22Rv1 (cell line): ENCODE measurements at regions not wholly inside any gene's neighbourhood (a gene's known extent, or its start where the extent isn't known, plus 50 kb on each side); places are given as distances from the start of the nearest gene placed in this dataset.

ENCODE experiments used
- ZFX ChIP-seq: fragments of 450-650 bp; IDR thresholded peaks from 2 replicates; pipeline ENCODE4 v1.6.1; 2017; ENCODE audit warnings: antibody characterized with exemption, borderline replicate concordance
- TF ChIP-seq, protein P1 (sequence below): fragments of 450-650 bp; IDR thresholded peaks from 2 replicates; pipeline ENCODE4 v1.5.1; 2017; ENCODE audit warnings: mild to moderate bottlenecking

DNA sequence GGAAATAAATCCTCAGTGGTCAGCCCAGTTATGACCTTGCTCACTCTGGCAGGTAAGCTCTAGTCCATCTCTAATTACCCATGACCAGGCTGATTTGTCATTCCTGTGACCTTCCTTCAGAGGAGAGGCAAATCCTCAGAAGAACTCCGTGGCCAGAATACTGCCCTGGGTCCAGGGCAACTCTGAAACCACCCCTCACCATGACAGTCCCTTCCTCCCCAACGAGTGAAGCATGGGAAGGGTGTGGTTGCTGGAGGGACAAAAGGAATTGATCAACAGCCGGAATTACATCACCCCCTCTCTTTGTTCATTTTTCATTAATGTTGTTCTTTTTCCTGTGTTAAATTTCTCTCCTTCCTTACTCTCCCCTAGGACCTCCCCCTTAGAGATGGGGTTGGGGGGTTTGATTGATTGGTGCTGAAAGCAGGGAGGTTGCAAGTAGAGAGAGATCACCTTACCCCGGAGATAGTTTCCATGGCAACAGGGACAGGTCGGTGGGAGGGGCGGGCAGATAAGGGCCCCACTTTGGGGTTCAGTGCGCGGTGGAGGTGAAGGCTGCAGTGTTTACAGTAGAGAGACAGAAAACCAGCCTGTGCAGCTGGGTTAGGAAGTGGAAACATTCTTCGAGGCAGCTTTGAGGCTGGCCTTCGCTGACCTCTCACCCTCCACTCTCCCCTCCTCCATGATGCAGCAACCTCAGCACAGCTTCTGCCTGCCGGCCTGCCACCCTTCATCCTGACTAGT, 647.4 kb downstream of the BCOR start:
- TF ChIP-seq, protein P1, sequence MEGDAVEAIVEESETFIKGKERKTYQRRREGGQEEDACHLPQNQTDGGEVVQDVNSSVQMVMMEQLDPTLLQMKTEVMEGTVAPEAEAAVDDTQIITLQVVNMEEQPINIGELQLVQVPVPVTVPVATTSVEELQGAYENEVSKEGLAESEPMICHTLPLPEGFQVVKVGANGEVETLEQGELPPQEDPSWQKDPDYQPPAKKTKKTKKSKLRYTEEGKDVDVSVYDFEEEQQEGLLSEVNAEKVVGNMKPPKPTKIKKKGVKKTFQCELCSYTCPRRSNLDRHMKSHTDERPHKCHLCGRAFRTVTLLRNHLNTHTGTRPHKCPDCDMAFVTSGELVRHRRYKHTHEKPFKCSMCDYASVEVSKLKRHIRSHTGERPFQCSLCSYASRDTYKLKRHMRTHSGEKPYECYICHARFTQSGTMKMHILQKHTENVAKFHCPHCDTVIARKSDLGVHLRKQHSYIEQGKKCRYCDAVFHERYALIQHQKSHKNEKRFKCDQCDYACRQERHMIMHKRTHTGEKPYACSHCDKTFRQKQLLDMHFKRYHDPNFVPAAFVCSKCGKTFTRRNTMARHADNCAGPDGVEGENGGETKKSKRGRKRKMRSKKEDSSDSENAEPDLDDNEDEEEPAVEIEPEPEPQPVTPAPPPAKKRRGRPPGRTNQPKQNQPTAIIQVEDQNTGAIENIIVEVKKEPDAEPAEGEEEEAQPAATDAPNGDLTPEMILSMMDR, result no peak
- no peak for TF ChIP-seq ZFX
